ENCODE measurements at regions not wholly inside any gene's neighbourhood (a gene's known extent, or its start where the extent isn't known, plus 50 kb on each side); places are given as distances from the start of the nearest gene placed in this dataset.
"Not testable (repeated sequence)": the region's sequence is repeated elsewhere in the genome, so short reads cannot be mapped to it uniquely, and the experiment has no call there.

GRCh38 chrX:146619943-146620342, 189.6 kb upstream of the CXorf51B start:
- not testable (repeated sequence) for TF ChIP-seq YY1 (IDR thresholded peaks at IDR 0.05; ENCODE audit: insufficient read depth, insufficient read length); SUZ12 (IDR thresholded peaks at IDR 0.05; ENCODE audit: extremely low read depth, insufficient read depth, insufficient read length)
